Osteoblast (primary cell): ENCODE measurements at regions not wholly inside any gene's neighbourhood (a gene's known extent, or its start where the extent isn't known, plus 50 kb on each side); places are given as distances from the start of the nearest gene placed in this dataset.

Source experiments
- DNase-seq: peaks from one replicate; pipeline ENCODE4 v3.0.0; 2011; ENCODE audit warnings: low spot score, mixed read lengths; ENCODE audit not compliant: insufficient read length; ENCODE audit errors: missing footprints
- H2AFZ ChIP-seq: 2 replicates; pipeline ENCODE4 v1.6.0; 2011; ENCODE audit warnings: mild to moderate bottlenecking, low read length
- H3K27ac ChIP-seq: 2 replicates; pipeline ENCODE4 v1.5.1; 2011; ENCODE audit warnings: mild to moderate bottlenecking, low read depth, low read length, moderate library complexity
- H3K27me3 ChIP-seq: 2 replicates; pipeline ENCODE4 v1.6.0; 2012; ENCODE audit warnings: mild to moderate bottlenecking, control low read depth, inconsistent platforms, low read length, moderate library complexity; ENCODE audit not compliant: insufficient read depth
- H3K36me3 ChIP-seq: 2 replicates; pipeline ENCODE4 v1.5.1; 2011; ENCODE audit warnings: mild to moderate bottlenecking, low read length, control low read depth, moderate library complexity; ENCODE audit not compliant: insufficient read depth
- H3K4me1 ChIP-seq: 2 replicates; pipeline ENCODE4 v1.5.1; 2011; ENCODE audit warnings: mild to moderate bottlenecking, low read length, control low read depth, moderate library complexity; ENCODE audit not compliant: insufficient read depth
- H3K4me2 ChIP-seq: 2 replicates; pipeline ENCODE4 v1.6.0; 2011; ENCODE audit warnings: mild to moderate bottlenecking, low read length; ENCODE audit not compliant: insufficient read depth
- H3K4me3 ChIP-seq: fragments of 200-600 bp; sonication (generic); 3 replicates; pipeline ENCODE4 v1.5.1; 2012; ENCODE audit warnings: mild to moderate bottlenecking, low read length, inconsistent platforms; ENCODE audit not compliant: insufficient read depth
- H3K79me2 ChIP-seq: 2 replicates; pipeline ENCODE4 v1.6.0; 2012; ENCODE audit warnings: mild to moderate bottlenecking, low read length, control low read depth, inconsistent platforms; ENCODE audit not compliant: insufficient read depth
- H3K9me3 ChIP-seq: 2 replicates; pipeline ENCODE4 v1.5.1; 2011; ENCODE audit warnings: low read depth, low read length, control low read depth
- H4K20me1 ChIP-seq: 2 replicates; pipeline ENCODE4 v1.6.0; 2012; ENCODE audit warnings: mild to moderate bottlenecking, low read length, control low read depth; ENCODE audit not compliant: insufficient read depth
- CTCF ChIP-seq: IDR thresholded peaks from 2 replicates; pipeline ENCODE4 v1.5.1; 2011; ENCODE audit warnings: mild to moderate bottlenecking, low read depth, low read length, moderate library complexity; ENCODE audit errors: extremely low read depth

GRCh38 chr11:44416776-44417175, 106.8 kb upstream of the ALX4 start:
- Histone ChIP-seq H3K4me2 (no peak overlapping the region), H3K36me3 (no peaks in the 10 kb centered on the region), H3K27ac (no peak overlapping the region), H3K79me2 (no peaks in the 10 kb centered on the region), H2AFZ (no peak overlapping the region), H3K9me3 (no peaks in the 10 kb centered on the region), H3K27me3 (peaks cover 38% of the 10 kb centered on the region), H3K4me1 (no peaks in the 10 kb centered on the region), H3K4me3 (no peak overlapping the region), H4K20me1 (no peaks in the 10 kb centered on the region)
- no peak for DNase-seq
- no peak for TF ChIP-seq CTCF

GRCh38 chr11:44417731-44418455, 108.0 kb upstream of the ALX4 start:
- no peaks in the 10 kb centered on the region for H3K36me3 ChIP-seq
- no peak overlapping the region for H3K4me3 ChIP-seq
- no peak overlapping the region for H3K27ac ChIP-seq
- no peaks in the 10 kb centered on the region for H3K9me3 ChIP-seq
- H3K27me3 ChIP-seq = peaks cover 32% of the 10 kb centered on the region
- no peaks in the 10 kb centered on the region for H4K20me1 ChIP-seq
- no peaks in the 10 kb centered on the region for H3K79me2 ChIP-seq
- H3K4me2 ChIP-seq = no peak overlapping the region
- H3K4me1 ChIP-seq = no peaks in the 10 kb centered on the region
- DNase-seq = no peak
- TF ChIP-seq CTCF = no peak
- H2AFZ ChIP-seq = no peak overlapping the region

- Histone ChIP-seq H3K27me3 (peaks cover 30% of the 10 kb centered on the region), H3K4me2 (no peak overlapping the region), H2AFZ (no peak overlapping the region), H3K4me1 (no peaks in the 10 kb centered on the region), H4K20me1 (no peaks in the 10 kb centered on the region), H3K9me3 (no peaks in the 10 kb centered on the region), H3K27ac (no peak overlapping the region), H3K4me3 (no peak overlapping the region), H3K79me2 (no peaks in the 10 kb centered on the region), H3K36me3 (no peaks in the 10 kb centered on the region)
- no peak for DNase-seq
- no peak for TF ChIP-seq CTCF
Measured at GRCh38 chr11:44418456-44418830, 108.5 kb upstream of the ALX4 start.

- H3K4me2 ChIP-seq = no peak overlapping the region
- DNase-seq = no peak
- H3K4me1 ChIP-seq = no peaks in the 10 kb centered on the region
- H3K27ac ChIP-seq = no peak overlapping the region
- no peaks in the 10 kb centered on the region for H4K20me1 ChIP-seq
- H3K4me3 ChIP-seq = no peak overlapping the region
- no peaks in the 10 kb centered on the region for H3K36me3 ChIP-seq
- H3K9me3 ChIP-seq = no peaks in the 10 kb centered on the region
- H3K27me3 ChIP-seq = peaks cover 24% of the 10 kb centered on the region
- no peak for TF ChIP-seq CTCF
- no peak overlapping the region for H2AFZ ChIP-seq
- no peaks in the 10 kb centered on the region for H3K79me2 ChIP-seq
Measured at GRCh38 chr11:44421090-44421675, 111.2 kb upstream of the ALX4 start.
